ENCODE measurements at regions not wholly inside any gene's neighbourhood (a gene's known extent, or its start where the extent isn't known, plus 50 kb on each side); places are given as distances from the start of the nearest gene placed in this dataset.

DNA sequence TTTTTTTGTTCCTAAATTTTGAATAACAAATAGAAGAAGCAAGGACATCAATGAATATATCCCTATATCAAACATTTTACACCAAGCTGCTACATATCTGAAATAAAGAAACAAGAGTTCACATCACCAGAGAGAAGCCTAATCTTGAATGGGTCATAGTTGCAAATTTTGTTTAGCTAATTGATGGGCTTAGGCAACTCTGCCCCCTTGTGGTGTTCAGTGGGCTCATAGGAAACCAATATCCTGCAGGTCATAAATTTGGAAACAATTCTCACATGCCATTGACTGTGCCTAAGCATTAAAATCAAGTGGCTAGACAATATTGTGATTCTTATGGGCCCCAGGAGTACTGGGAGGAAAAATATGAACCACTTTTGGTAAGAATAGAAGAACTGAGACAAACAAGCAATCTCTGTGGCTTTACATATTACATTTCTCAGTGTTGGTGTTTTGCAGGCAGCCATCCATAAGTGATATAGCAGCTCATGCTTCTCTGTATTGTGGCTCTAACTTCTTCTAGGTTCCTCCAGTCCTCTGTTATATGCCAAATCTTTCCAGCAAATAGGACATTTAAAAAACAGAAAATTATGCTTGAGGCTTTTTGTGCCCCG, 1262.8 kb upstream of the PRMT6 start:
- TF ChIP-seq TAF1 (IDR thresholded peaks at IDR 0.05; ENCODE audit: borderline replicate concordance, insufficient read depth, low read length) (no peak), FOXP2 (optimal IDR thresholded peaks at IDR 0.05; ENCODE audit: borderline replicate concordance, extremely low read depth, extremely low read length, insufficient read depth) (no peak), POLR2AphosphoS5 (IDR thresholded peaks at IDR 0.05; ENCODE audit: low read depth, low read length) (no peak), SIN3A (IDR thresholded peaks at IDR 0.05; ENCODE audit: borderline replicate concordance, insufficient read depth, low read length) (no peak)
- TF ChIP-seq, protein P1, sequence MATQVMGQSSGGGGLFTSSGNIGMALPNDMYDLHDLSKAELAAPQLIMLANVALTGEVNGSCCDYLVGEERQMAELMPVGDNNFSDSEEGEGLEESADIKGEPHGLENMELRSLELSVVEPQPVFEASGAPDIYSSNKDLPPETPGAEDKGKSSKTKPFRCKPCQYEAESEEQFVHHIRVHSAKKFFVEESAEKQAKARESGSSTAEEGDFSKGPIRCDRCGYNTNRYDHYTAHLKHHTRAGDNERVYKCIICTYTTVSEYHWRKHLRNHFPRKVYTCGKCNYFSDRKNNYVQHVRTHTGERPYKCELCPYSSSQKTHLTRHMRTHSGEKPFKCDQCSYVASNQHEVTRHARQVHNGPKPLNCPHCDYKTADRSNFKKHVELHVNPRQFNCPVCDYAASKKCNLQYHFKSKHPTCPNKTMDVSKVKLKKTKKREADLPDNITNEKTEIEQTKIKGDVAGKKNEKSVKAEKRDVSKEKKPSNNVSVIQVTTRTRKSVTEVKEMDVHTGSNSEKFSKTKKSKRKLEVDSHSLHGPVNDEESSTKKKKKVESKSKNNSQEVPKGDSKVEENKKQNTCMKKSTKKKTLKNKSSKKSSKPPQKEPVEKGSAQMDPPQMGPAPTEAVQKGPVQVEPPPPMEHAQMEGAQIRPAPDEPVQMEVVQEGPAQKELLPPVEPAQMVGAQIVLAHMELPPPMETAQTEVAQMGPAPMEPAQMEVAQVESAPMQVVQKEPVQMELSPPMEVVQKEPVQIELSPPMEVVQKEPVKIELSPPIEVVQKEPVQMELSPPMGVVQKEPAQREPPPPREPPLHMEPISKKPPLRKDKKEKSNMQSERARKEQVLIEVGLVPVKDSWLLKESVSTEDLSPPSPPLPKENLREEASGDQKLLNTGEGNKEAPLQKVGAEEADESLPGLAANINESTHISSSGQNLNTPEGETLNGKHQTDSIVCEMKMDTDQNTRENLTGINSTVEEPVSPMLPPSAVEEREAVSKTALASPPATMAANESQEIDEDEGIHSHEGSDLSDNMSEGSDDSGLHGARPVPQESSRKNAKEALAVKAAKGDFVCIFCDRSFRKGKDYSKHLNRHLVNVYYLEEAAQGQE (IDR thresholded peaks at IDR 0.05; ENCODE audit: insufficient read depth in 1 of 2, low read depth in 2 of 2, low read length in 2 of 2), result no peak

DNA sequence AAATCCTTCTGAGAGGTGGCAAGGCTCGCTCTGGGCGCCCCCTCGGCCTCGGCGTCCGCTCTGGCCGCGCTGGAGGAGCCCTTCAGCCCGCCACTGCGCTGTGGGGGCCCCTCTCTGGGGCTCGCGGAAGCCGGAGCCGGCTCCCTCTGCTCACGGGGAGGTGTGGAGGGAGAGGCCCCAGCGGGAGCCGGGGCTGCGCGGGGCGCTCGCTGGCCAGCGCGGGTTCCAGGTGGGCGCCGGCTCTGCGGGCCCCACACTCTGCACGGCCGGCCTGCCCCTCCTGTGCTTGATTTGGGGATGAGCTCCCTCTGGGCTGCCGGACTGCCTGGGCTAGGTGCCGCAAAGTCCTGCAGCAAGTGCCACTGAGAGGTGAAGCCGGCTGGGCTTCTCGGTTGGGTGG, 1260.7 kb upstream of the PRMT6 start:
- TF ChIP-seq FOXP2 (optimal IDR thresholded peaks at IDR 0.05; ENCODE audit: borderline replicate concordance, extremely low read depth, extremely low read length, insufficient read depth), result no peak
- TF ChIP-seq TAF1 (IDR thresholded peaks at IDR 0.05; ENCODE audit: borderline replicate concordance, insufficient read depth, low read length), result no peak
- TF ChIP-seq SIN3A (IDR thresholded peaks at IDR 0.05; ENCODE audit: borderline replicate concordance, insufficient read depth, low read length), result no peak
- TF ChIP-seq, protein P1 (IDR thresholded peaks at IDR 0.05; ENCODE audit: insufficient read depth in 1 of 2, low read depth in 2 of 2, low read length in 2 of 2), result no peak
- no peak for TF ChIP-seq POLR2AphosphoS5 (IDR thresholded peaks at IDR 0.05; ENCODE audit: low read depth, low read length)

DNA sequence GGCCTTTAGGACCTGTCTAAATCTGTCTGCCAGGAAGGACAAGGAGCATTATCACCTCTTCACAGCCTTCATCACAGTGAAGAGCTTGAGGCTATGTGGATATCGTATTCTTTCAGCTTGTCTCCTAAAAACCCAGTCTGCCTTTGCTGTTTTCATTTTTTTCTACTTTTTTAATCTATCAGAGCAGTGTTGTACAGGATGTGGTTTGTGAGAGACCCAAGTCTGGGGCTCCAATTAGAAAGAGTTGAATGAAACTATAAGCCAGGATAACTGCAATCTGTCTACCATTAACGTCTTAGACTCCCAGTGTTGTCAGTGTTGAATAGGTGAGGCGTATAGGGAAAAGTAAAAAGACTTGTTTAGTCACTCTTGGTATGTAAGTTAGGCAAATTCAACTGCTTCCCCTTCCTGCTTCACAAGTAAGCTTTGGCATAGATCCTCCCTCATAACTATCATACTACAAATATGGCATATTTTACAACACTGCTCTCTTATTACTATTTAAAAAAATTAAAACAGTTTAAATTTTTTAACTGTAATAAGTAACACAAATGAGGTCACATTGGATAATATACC, 1225.8 kb upstream of the PRMT6 start:
- TF ChIP-seq POLR2AphosphoS5 (IDR thresholded peaks at IDR 0.05; ENCODE audit: low read depth, low read length) (no peak), TAF1 (IDR thresholded peaks at IDR 0.05; ENCODE audit: borderline replicate concordance, insufficient read depth, low read length) (no peak), SIN3A (IDR thresholded peaks at IDR 0.05; ENCODE audit: borderline replicate concordance, insufficient read depth, low read length) (no peak), FOXP2 (optimal IDR thresholded peaks at IDR 0.05; ENCODE audit: borderline replicate concordance, extremely low read depth, extremely low read length, insufficient read depth) (no peak)
- TF ChIP-seq, protein P1 (IDR thresholded peaks at IDR 0.05; ENCODE audit: insufficient read depth in 1 of 2, low read depth in 2 of 2, low read length in 2 of 2), result no peak

DNA sequence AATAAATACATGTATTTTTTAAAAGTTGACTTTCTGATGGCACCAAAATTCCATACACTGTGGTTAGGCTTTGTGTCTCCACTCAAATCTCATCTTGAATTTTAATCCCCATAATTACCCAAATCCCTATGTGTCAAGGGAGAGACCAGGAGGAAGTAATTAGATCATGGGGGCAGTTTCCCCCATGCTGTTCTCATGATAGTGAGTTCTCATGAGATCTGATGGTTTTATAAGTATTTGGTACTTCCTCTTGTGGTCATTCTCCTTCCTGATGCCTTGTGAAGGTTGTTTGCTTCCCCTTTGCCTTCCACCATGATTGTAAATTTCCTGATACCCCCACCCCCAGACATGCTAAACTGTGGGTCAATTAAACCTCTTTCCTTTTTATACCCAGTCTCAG, 1218.4 kb upstream of the PRMT6 start:
- TF ChIP-seq, protein P1 (IDR thresholded peaks at IDR 0.05; ENCODE audit: insufficient read depth in 1 of 2, low read depth in 2 of 2, low read length in 2 of 2), result no peak
- TF ChIP-seq TAF1 (IDR thresholded peaks at IDR 0.05; ENCODE audit: borderline replicate concordance, insufficient read depth, low read length) (no peak), SIN3A (IDR thresholded peaks at IDR 0.05; ENCODE audit: borderline replicate concordance, insufficient read depth, low read length) (no peak), FOXP2 (optimal IDR thresholded peaks at IDR 0.05; ENCODE audit: borderline replicate concordance, extremely low read depth, extremely low read length, insufficient read depth) (no peak), POLR2AphosphoS5 (IDR thresholded peaks at IDR 0.05; ENCODE audit: low read depth, low read length) (no peak)
